B cell (primary cell): ENCODE measurements at regions not wholly inside any gene's neighbourhood (a gene's known extent, or its start where the extent isn't known, plus 50 kb on each side); places are given as distances from the start of the nearest gene placed in this dataset.

Source experiments
- ATAC-seq: fragments of 200-7000 bp; cut with Tn5 transposase; one replicate; pipeline ENCODE4 v1.10.0; 2021; ENCODE audit warnings: low read depth, mild to moderate bottlenecking, moderate number of reproducible peaks, moderate library complexity
- CTCF ChIA-PET: fragments of 350-600 bp; sonication (Branson Sonifier 250); formaldehyde crosslinking; loops from one replicate; lab custom pipeline; 2021; ENCODE audit warnings: antibody characterized with exemption, inconsistent platforms; lab: Charles Lee
- POLR2A ChIA-PET: fragments of 350-600 bp; sonication (Branson Sonifier 250); formaldehyde crosslinking; loops from one replicate; lab custom pipeline; 2021; ENCODE audit warnings: antibody characterized with exemption; lab: Charles Lee
- DNase-seq: peaks from one replicate; pipeline ENCODE4 v3.0.0; 2013
- H2AFZ ChIP-seq: 2 replicates; pipeline ENCODE4 v1.6.1; 2012; ENCODE audit warnings: mild to moderate bottlenecking, low read depth, low read length; ENCODE audit not compliant: insufficient read depth, poor library complexity, severe bottlenecking
- H3K27ac ChIP-seq, 2 donors: 1 replicate in 1 of 2; 2 replicates in 1 of 2; pipeline ENCODE4 v1.5.1; 2012 to 2013; ENCODE audit warnings: low read length in 2 of 2, mild to moderate bottlenecking in 2 of 2, moderate library complexity in 1 of 2
- H3K27me3 ChIP-seq, 4 experiments: fragments of 200-600 bp in 1 of 4; sonication (generic) in 1 of 4; replicated peaks in 1 of 4; 1 replicate in 2 of 4; 2 replicates in 2 of 4; pipeline versions ENCODE4 v1.6.1 to v1.7.0; 2013 to 2016; ENCODE audit warnings: low read length in 3 of 4, mild to moderate bottlenecking in 2 of 4, mixed read lengths in 1 of 4, moderate library complexity in 1 of 4; ENCODE audit not compliant: insufficient read depth in 4 of 4, control insufficient read depth in 3 of 4; ENCODE audit errors: control extremely low read depth in 1 of 4
- H3K36me3 ChIP-seq, 2 experiments: replicated peaks in 1 of 2; 1 replicate in 1 of 2; 2 replicates in 1 of 2; pipeline versions ENCODE4 v1.6.1 to v1.7.1; 2013; ENCODE audit warnings: low read length in 1 of 2; ENCODE audit not compliant: insufficient read depth in 2 of 2, control insufficient read depth in 1 of 2; ENCODE audit errors: control extremely low read depth in 1 of 2, extremely low read depth in 1 of 2
- H3K4me1 ChIP-seq, 2 donors: fragments of 200-600 bp in 1 of 2; sonication (generic) in 1 of 2; 1 replicate in 1 of 2; 2 replicates in 1 of 2; pipeline versions ENCODE4 v1.5.1 to v1.6.1; 2013 to 2017; ENCODE audit warnings: low read length in 2 of 2; ENCODE audit not compliant: control insufficient read depth in 2 of 2, insufficient read depth in 2 of 2
- H3K4me2 ChIP-seq: replicated peaks from 2 replicates; pipeline ENCODE3; 2012; ENCODE audit warnings: mild to moderate bottlenecking, low read depth, low read length; ENCODE audit not compliant: poor library complexity, severe bottlenecking
- H3K4me3 ChIP-seq, 5 experiments: fragments of 200-600 bp in 1 of 5; sonication (generic) in 1 of 5; 1 replicate in 3 of 5; 2 replicates in 2 of 5; pipeline versions ENCODE4 v1.5.1 to v1.7.0; 2011 to 2016; ENCODE audit warnings: low read length in 4 of 5, mild to moderate bottlenecking in 4 of 5, low read depth in 2 of 5, control low read depth in 1 of 5, moderate library complexity in 1 of 5; ENCODE audit not compliant: insufficient read depth in 1 of 5; ENCODE audit errors: control extremely low read depth in 1 of 5, extremely low read depth in 1 of 5
- H3K79me2 ChIP-seq: fragments of 200-600 bp; sonication (generic); one replicate; pipeline ENCODE4 v1.6.0; 2016; ENCODE audit warnings: low read length; ENCODE audit not compliant: control insufficient read depth, insufficient read depth
- H3K9ac ChIP-seq: fragments of 200-600 bp; sonication (generic); 2 replicates; pipeline ENCODE4 v1.6.1; 2017; ENCODE audit warnings: mild to moderate bottlenecking, low read length, moderate library complexity
- H3K9me3 ChIP-seq, 3 donors: one replicate each; pipeline versions ENCODE4 v1.6.1 to v1.7.1; 2013; ENCODE audit warnings: low read length in 2 of 3; ENCODE audit not compliant: control insufficient read depth in 2 of 3, insufficient read depth in 1 of 3; ENCODE audit errors: control extremely low read depth in 1 of 3
- H4K20me1 ChIP-seq: 2 replicates; pipeline ENCODE4 v1.6.0; 2012; ENCODE audit warnings: mild to moderate bottlenecking, low read length; ENCODE audit not compliant: insufficient read depth, control insufficient read depth, poor library complexity, severe bottlenecking
- H3K27ac Mint-ChIP-seq: one replicate; pipeline ENCODE4 v1.8.0; 2021; ENCODE audit warnings: mixed read lengths
- H3K27me3 Mint-ChIP-seq: one replicate; pipeline ENCODE4 v1.8.0; 2021; ENCODE audit warnings: mixed read lengths
- H3K4me1 Mint-ChIP-seq: one replicate; pipeline ENCODE4 v1.8.0; 2021; ENCODE audit warnings: mixed read lengths
- H3K4me3 Mint-ChIP-seq: one replicate; pipeline ENCODE4 v1.8.0; 2021; ENCODE audit warnings: mixed read lengths
- H3K9me3 Mint-ChIP-seq: one replicate; pipeline ENCODE4 v1.8.0; 2022; ENCODE audit warnings: mixed read lengths; ENCODE audit not compliant: insufficient read depth
- EZH2 ChIP-seq: IDR thresholded peaks from 2 replicates; pipeline ENCODE4 v1.6.1; 2012; ENCODE audit warnings: borderline replicate concordance, low read depth, mild to moderate bottlenecking, moderate library complexity, low read length; ENCODE audit not compliant: insufficient read depth, poor library complexity, severe bottlenecking
- WGBS: methylation state at CpG from one replicate; pipeline ENCODE4 v1.1.5; 2013; ENCODE audit warnings: missing lambda C conversion rate; ENCODE audit not compliant: insufficient coverage; 5-methylcytosine and 5-hydroxymethylcytosine counted together
- intact Hi-C: fragments of 100-400 bp; cut with micrococcal nuclease; formaldehyde crosslinking; loops from one replicate; pipeline ENCODE4 v1.10.0; 2022
- TF ChIP-seq, protein P1 (sequence below): fragments of 200-600 bp; IDR thresholded peaks from one replicate; pipeline ENCODE4 v1.8.0; 2022; ENCODE audit warnings: antibody characterized with exemption, mild to moderate bottlenecking

DNA sequence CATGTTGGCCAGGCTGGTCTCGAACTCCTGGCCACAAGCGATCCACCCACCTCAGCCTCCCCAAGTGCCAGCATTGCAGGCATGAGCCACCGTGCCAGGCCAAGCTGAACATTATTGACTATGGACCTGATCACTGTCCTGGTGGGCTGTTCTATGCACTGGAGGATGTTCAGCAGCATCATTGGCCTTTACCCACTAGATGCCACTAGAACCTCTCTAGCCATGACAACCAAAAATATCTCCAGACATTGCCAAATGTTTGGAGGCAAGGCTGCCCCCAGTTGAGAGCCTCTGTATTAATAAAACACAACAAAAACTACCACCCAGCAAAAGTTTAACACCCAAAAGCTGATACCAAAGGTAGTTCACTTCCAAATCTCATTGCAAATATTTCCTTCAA lies 110.8 kb upstream of the SOD1 start:
- TF ChIP-seq, protein P1, sequence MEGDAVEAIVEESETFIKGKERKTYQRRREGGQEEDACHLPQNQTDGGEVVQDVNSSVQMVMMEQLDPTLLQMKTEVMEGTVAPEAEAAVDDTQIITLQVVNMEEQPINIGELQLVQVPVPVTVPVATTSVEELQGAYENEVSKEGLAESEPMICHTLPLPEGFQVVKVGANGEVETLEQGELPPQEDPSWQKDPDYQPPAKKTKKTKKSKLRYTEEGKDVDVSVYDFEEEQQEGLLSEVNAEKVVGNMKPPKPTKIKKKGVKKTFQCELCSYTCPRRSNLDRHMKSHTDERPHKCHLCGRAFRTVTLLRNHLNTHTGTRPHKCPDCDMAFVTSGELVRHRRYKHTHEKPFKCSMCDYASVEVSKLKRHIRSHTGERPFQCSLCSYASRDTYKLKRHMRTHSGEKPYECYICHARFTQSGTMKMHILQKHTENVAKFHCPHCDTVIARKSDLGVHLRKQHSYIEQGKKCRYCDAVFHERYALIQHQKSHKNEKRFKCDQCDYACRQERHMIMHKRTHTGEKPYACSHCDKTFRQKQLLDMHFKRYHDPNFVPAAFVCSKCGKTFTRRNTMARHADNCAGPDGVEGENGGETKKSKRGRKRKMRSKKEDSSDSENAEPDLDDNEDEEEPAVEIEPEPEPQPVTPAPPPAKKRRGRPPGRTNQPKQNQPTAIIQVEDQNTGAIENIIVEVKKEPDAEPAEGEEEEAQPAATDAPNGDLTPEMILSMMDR, result no peak
- TF ChIP-seq EZH2, result no peak
- H3K4me1 ChIP-seq, result no peaks in the 10 kb centered on the region
- H3K27me3 ChIP-seq, result no peaks in the 10 kb centered on the region
- ChIA-PET CTCF (interaction anchor here (0.6 kb wide), 1 partner anchor 27 kb away, joined by 3 read pairs; no protein-coding TSS in a partner anchor), POLR2A (no interaction called here)
- no peak overlapping the region for H3K27ac ChIP-seq
- H3K27ac Mint-ChIP-seq, result no peak overlapping the region
- no peaks in the 10 kb centered on the region for H3K36me3 ChIP-seq
- H3K9me3 ChIP-seq, result peaks cover 0 to 3% (median 0%) of the 10 kb centered on the region in 3 donors
- H3K4me3 ChIP-seq, result no peak overlapping the region
- H3K4me3 Mint-ChIP-seq, result no peak overlapping the region
- no peak overlapping the region for H2AFZ ChIP-seq
- peaks cover 12% of the 10 kb centered on the region for H3K27me3 Mint-ChIP-seq
- H3K79me2 ChIP-seq, result no peaks in the 10 kb centered on the region
- intact Hi-C loops, result no loop called here
- H4K20me1 ChIP-seq, result no peaks in the 10 kb centered on the region
- no peak overlapping the region for H3K9ac ChIP-seq
- no peak for ATAC-seq
- no peaks in the 10 kb centered on the region for H3K9me3 Mint-ChIP-seq
- no peak for DNase-seq
- no peaks in the 10 kb centered on the region for H3K4me1 Mint-ChIP-seq
- WGBS, result 77% methylated on average over 3 of the region's 3 CpGs
- no peak overlapping the region for H3K4me2 ChIP-seq

DNA sequence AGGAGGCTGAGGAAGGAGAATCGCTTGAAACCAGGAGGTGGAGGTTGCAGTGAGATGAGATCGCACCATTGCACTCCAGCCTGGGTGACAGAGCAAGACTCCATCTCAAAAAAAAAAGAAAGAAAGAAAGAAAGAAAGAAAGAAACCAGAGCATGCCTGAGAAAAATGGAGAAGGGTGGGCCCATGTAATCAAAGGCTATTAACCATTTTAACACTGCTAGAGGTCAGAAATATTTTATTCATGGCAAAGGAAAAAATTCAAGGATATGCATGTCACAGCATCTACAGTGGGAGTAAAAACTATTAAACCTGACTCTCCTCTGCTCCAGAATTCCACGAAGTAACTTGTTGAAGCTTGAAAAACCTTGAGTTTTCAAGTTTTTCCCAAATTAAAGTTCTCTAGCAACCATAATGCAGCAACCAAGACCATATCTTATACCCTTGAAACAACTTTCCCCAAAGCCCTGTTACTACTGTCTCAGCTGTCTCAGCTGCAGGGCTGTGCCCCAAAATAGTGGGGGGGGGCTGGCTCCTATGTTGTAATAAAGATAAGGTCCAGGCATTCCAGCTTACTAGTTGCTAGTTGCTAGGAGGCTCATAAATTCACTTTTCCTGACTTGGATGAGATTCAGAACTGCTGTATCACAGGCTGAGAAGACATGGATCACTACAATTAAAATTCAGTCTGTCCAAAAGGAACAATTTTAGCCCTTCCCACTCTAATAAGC lies 112.9 kb upstream of the SOD1 start:
- ATAC-seq (no peak), DNase-seq (no peak)
- intact Hi-C loops, result no loop called here
- Mint-ChIP-seq H3K27ac (no peak overlapping the region), H3K9me3 (no peaks in the 10 kb centered on the region), H3K4me3 (no peak overlapping the region), H3K4me1 (no peaks in the 10 kb centered on the region), H3K27me3 (peaks cover 6% of the 10 kb centered on the region)
- Histone ChIP-seq H3K36me3 (no peaks in the 10 kb centered on the region), H3K79me2 (no peaks in the 10 kb centered on the region), H3K27me3 (no peaks in the 10 kb centered on the region), H3K4me2 (no peak overlapping the region), H3K4me3 (no peak overlapping the region), H4K20me1 (no peaks in the 10 kb centered on the region), H3K9ac (no peak overlapping the region), H3K27ac (no peak overlapping the region), H3K4me1 (no peaks in the 10 kb centered on the region), H2AFZ (no peak overlapping the region), H3K9me3 (peaks cover 0 to 3% (median 0%) of the 10 kb centered on the region in 3 donors)
- TF ChIP-seq EZH2, result no peak
- TF ChIP-seq, protein P1, result no peak
- ChIA-PET POLR2A (no interaction called here), CTCF (no interaction called here)
- 90% methylated on average over 2 of the region's 3 CpGs for WGBS
